Smooth muscle cell (in vitro differentiated cells): ENCODE measurements at regions not wholly inside any gene's neighbourhood (a gene's known extent, or its start where the extent isn't known, plus 50 kb on each side); places are given as distances from the start of the nearest gene placed in this dataset.

Experiments
- DNase-seq: peaks from one replicate; lab custom pipeline; 2025; ENCODE audit not compliant: unreplicated experiment; lab: John Stamatoyannopoulos, UW
- H2AFZ ChIP-seq: fragments of 200-600 bp; sonication (generic); 2 replicates; pipeline ENCODE4 v1.6.0; 2016; ENCODE audit warnings: antibody characterized with exemption, low read depth, mild to moderate bottlenecking
- H3F3A ChIP-seq: fragments of 200-600 bp; sonication (generic); 2 replicates; pipeline ENCODE4 v1.6.0; 2017; ENCODE audit warnings: antibody characterized with exemption, low read depth
- H3K27ac ChIP-seq: fragments of 200-600 bp; sonication (generic); 2 replicates; pipeline ENCODE4 v1.5.1; 2016; ENCODE audit warnings: low read depth, mild to moderate bottlenecking
- H3K27me3 ChIP-seq: fragments of 200-600 bp; sonication (generic); 2 replicates; pipeline ENCODE4 v1.6.1; 2016; ENCODE audit warnings: low read depth, mild to moderate bottlenecking
- H3K36me3 ChIP-seq: fragments of 200-600 bp; sonication (generic); 2 replicates; pipeline ENCODE4 v1.5.1; 2016; ENCODE audit warnings: low read depth
- H3K4me1 ChIP-seq: fragments of 200-600 bp; sonication (generic); 2 replicates; pipeline ENCODE4 v1.5.1; 2016; ENCODE audit warnings: low read depth
- H3K4me2 ChIP-seq: fragments of 200-600 bp; sonication (generic); 2 replicates; pipeline ENCODE4 v1.6.0; 2016; ENCODE audit warnings: mild to moderate bottlenecking
- H3K4me3 ChIP-seq: fragments of 200-600 bp; sonication (generic); 2 replicates; pipeline ENCODE4 v1.5.1; 2016; ENCODE audit warnings: mild to moderate bottlenecking
- H3K79me2 ChIP-seq: fragments of 200-600 bp; sonication (generic); 2 replicates; pipeline ENCODE4 v1.6.0; 2016; ENCODE audit warnings: low read depth, mild to moderate bottlenecking
- H3K9ac ChIP-seq: fragments of 200-600 bp; sonication (generic); 2 replicates; pipeline ENCODE4 v1.6.0; 2016; ENCODE audit warnings: low read depth
- H3K9me3 ChIP-seq: fragments of 200-600 bp; sonication (generic); replicated peaks from 2 replicates; pipeline ENCODE4 v1.5.1; 2016; ENCODE audit warnings: low read depth
- H4K20me1 ChIP-seq: fragments of 200-600 bp; sonication (generic); 2 replicates; pipeline ENCODE4 v1.6.0; 2016; ENCODE audit warnings: low read depth
- WGBS: methylation state at CpG from one replicate; pipeline ENCODE4 v1.1.7; 2016; ENCODE audit warnings: low lambda C conversion rate; 5-methylcytosine and 5-hydroxymethylcytosine counted together
- TF ChIP-seq, protein P1 (sequence below): fragments of 200-600 bp; sonication (generic); IDR thresholded peaks from 2 replicates; pipeline ENCODE4 v1.5.1; 2017; ENCODE audit warnings: borderline replicate concordance, mild to moderate bottlenecking, antibody characterized with exemption; ENCODE audit not compliant: insufficient read depth, poor library complexity, severe bottlenecking

DNA sequence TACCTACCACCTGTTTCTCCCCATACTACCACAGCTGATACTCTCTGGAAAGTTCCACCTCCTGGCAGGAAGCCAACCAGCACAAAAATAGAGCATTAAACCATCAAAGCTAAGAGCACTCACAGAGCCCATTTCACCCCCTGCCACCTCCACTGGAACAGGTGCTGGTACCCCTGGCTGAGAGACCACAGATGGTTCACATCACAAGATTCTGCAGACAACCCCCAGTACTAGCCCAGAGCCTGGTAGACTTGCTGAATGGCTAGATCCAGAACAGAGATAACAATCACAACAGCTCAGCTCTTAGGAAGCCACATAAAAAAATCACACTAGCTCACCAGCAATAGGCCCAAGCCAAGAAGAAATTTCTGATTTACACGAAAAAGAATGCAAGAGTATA lies 855.2 kb downstream of the FSCB start:
- no peak overlapping the region for H3K27ac ChIP-seq
- no peaks in the 10 kb centered on the region for H3K79me2 ChIP-seq
- no peak overlapping the region for H2AFZ ChIP-seq
- no peaks in the 10 kb centered on the region for H3F3A ChIP-seq
- WGBS = 45% methylated on average over 1 of the region's 1 CpG
- H3K27me3 ChIP-seq = no peaks in the 10 kb centered on the region
- TF ChIP-seq, protein P1, sequence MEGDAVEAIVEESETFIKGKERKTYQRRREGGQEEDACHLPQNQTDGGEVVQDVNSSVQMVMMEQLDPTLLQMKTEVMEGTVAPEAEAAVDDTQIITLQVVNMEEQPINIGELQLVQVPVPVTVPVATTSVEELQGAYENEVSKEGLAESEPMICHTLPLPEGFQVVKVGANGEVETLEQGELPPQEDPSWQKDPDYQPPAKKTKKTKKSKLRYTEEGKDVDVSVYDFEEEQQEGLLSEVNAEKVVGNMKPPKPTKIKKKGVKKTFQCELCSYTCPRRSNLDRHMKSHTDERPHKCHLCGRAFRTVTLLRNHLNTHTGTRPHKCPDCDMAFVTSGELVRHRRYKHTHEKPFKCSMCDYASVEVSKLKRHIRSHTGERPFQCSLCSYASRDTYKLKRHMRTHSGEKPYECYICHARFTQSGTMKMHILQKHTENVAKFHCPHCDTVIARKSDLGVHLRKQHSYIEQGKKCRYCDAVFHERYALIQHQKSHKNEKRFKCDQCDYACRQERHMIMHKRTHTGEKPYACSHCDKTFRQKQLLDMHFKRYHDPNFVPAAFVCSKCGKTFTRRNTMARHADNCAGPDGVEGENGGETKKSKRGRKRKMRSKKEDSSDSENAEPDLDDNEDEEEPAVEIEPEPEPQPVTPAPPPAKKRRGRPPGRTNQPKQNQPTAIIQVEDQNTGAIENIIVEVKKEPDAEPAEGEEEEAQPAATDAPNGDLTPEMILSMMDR = no peak
- H3K9me3 ChIP-seq = no peaks in the 10 kb centered on the region
- no peak for DNase-seq
- no peaks in the 10 kb centered on the region for H3K4me1 ChIP-seq
- no peak overlapping the region for H3K4me2 ChIP-seq
- H4K20me1 ChIP-seq = no peaks in the 10 kb centered on the region
- H3K9ac ChIP-seq = no peak overlapping the region
- H3K4me3 ChIP-seq = no peak overlapping the region
- H3K36me3 ChIP-seq = no peaks in the 10 kb centered on the region

GRCh38 chr14:43651185-43651787 lies 855.8 kb downstream of the FSCB start:
- no peak for DNase-seq
- WGBS = 93% methylated on average over 4 of the region's 4 CpGs
- H3K4me3 ChIP-seq = no peak overlapping the region

GRCh38 chr14:43649508-43649907 lies 857.6 kb downstream of the FSCB start:
- H3K27ac ChIP-seq = no peak overlapping the region
- H3K9me3 ChIP-seq = no peaks in the 10 kb centered on the region
- H3K4me2 ChIP-seq = no peak overlapping the region
- H3F3A ChIP-seq = no peaks in the 10 kb centered on the region
- TF ChIP-seq, protein P1 = no peak
- H3K27me3 ChIP-seq = no peaks in the 10 kb centered on the region
- no peaks in the 10 kb centered on the region for H4K20me1 ChIP-seq
- H3K4me1 ChIP-seq = no peaks in the 10 kb centered on the region
- no peak overlapping the region for H3K4me3 ChIP-seq
- no peaks in the 10 kb centered on the region for H3K36me3 ChIP-seq
- DNase-seq = no peak
- no peaks in the 10 kb centered on the region for H3K79me2 ChIP-seq
- H2AFZ ChIP-seq = no peak overlapping the region
- H3K9ac ChIP-seq = no peak overlapping the region

More at GRCh38 chr14:43651185-43651787, 855.8 kb downstream of the FSCB start:
- no peak overlapping the region for H3K9ac ChIP-seq
- H3F3A ChIP-seq = no peaks in the 10 kb centered on the region
- H3K36me3 ChIP-seq = no peaks in the 10 kb centered on the region
- H3K9me3 ChIP-seq = no peaks in the 10 kb centered on the region
- no peaks in the 10 kb centered on the region for H3K27me3 ChIP-seq
- H3K27ac ChIP-seq = no peak overlapping the region
- TF ChIP-seq, protein P1 = no peak
- H3K4me1 ChIP-seq = no peaks in the 10 kb centered on the region
- no peak overlapping the region for H3K4me2 ChIP-seq
- no peaks in the 10 kb centered on the region for H3K79me2 ChIP-seq
- no peak overlapping the region for H2AFZ ChIP-seq
- H4K20me1 ChIP-seq = no peaks in the 10 kb centered on the region

DNA sequence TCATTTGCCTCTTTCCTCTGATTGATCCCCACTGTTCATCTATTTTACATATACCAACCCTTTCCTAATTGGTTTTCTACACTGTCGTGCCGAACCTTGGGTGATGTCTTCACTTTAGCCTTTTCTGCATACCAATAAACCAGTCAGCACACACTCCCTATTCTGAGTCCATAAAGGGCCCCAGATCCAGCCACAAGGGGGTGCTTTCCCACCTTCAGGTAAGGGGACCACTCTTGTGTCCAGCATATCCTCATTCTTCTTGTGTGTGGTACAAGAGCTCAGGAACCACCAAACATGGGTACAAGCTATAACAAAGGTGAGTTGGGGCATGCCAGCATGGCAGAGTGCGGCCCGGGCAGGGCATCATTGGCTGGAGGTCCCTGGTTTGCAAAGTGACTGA lies 859.8 kb downstream of the FSCB start:
- 83% methylated on average over 4 of the region's 4 CpGs for WGBS
- H3K4me2 ChIP-seq = no peak overlapping the region
- no peaks in the 10 kb centered on the region for H3K79me2 ChIP-seq
- no peaks in the 10 kb centered on the region for H3K4me1 ChIP-seq
- no peaks in the 10 kb centered on the region for H3K36me3 ChIP-seq
- H3K9me3 ChIP-seq = no peaks in the 10 kb centered on the region
- no peaks in the 10 kb centered on the region for H4K20me1 ChIP-seq
- TF ChIP-seq, protein P1 = no peak
- no peak overlapping the region for H3K4me3 ChIP-seq
- H2AFZ ChIP-seq = no peak overlapping the region
- no peak overlapping the region for H3K27ac ChIP-seq
- no peaks in the 10 kb centered on the region for H3K27me3 ChIP-seq
- no peaks in the 10 kb centered on the region for H3F3A ChIP-seq
- H3K9ac ChIP-seq = no peak overlapping the region
- DNase-seq = no peak
